ENCODE measurements at regions not wholly inside any gene's neighbourhood (a gene's known extent, or its start where the extent isn't known, plus 50 kb on each side); places are given as distances from the start of the nearest gene placed in this dataset.

GRCh38 chr14:97025722-97026121 is 228.5 kb downstream of the VRK1 start:
- H3K4me1 ChIP-seq (ENCODE audit: control insufficient read depth in 1 of 2, insufficient read depth in 2 of 2, low read depth in 1 of 2, low read length in 1 of 2), result no peaks in the 10 kb centered on the region; a peak in 1 of 4 replicates
- H2AFZ ChIP-seq (ENCODE audit: low read depth), result no peak overlapping the region
- H3K27ac ChIP-seq (ENCODE audit: low read depth in 2 of 2, low read length in 1 of 2), result no peak overlapping the region
- H3K36me3 ChIP-seq (replicated peaks in 1 of 2; ENCODE audit: control insufficient read depth in 1 of 2, insufficient read depth in 2 of 2, low read length in 1 of 2), result no peaks in the 10 kb centered on the region
- ChIA-PET POLR2A (no interaction called here), CTCF (no interaction called here)
- H3K9me2 ChIP-seq, result no peaks in the 10 kb centered on the region
- no peaks in the 10 kb centered on the region for H3K27me3 ChIP-seq (ENCODE audit: insufficient read depth)
- H3F3A ChIP-seq (replicated peaks; ENCODE audit: insufficient read depth), result no peaks in the 10 kb centered on the region
- H3K79me2 ChIP-seq (ENCODE audit: insufficient read depth), result no peaks in the 10 kb centered on the region
- no peaks in the 10 kb centered on the region for H4K20me1 ChIP-seq (ENCODE audit: insufficient read depth)
- no peaks in the 10 kb centered on the region for H3K9me3 ChIP-seq
- no peak overlapping the region for H3K9ac ChIP-seq
- no peak for TF ChIP-seq SIN3A (IDR thresholded peaks at IDR 0.05; ENCODE audit: borderline replicate concordance, low read depth, low read length)
- no peak for TF ChIP-seq REST (IDR thresholded peaks at IDR 0.05; ENCODE audit: low read depth, low read length)
- TF ChIP-seq, protein P1, sequence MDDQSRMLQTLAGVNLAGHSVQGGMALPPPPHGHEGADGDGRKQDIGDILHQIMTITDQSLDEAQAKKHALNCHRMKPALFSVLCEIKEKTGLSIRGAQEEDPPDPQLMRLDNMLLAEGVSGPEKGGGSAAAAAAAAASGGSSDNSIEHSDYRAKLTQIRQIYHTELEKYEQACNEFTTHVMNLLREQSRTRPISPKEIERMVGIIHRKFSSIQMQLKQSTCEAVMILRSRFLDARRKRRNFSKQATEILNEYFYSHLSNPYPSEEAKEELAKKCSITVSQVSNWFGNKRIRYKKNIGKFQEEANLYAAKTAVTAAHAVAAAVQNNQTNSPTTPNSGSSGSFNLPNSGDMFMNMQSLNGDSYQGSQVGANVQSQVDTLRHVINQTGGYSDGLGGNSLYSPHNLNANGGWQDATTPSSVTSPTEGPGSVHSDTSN (IDR thresholded peaks at IDR 0.05), result no peak
- TF ChIP-seq FOXJ3 (CRISPR knock-in tag; IDR thresholded peaks at IDR 0.05), result no peak
- TF ChIP-seq, protein P2, sequence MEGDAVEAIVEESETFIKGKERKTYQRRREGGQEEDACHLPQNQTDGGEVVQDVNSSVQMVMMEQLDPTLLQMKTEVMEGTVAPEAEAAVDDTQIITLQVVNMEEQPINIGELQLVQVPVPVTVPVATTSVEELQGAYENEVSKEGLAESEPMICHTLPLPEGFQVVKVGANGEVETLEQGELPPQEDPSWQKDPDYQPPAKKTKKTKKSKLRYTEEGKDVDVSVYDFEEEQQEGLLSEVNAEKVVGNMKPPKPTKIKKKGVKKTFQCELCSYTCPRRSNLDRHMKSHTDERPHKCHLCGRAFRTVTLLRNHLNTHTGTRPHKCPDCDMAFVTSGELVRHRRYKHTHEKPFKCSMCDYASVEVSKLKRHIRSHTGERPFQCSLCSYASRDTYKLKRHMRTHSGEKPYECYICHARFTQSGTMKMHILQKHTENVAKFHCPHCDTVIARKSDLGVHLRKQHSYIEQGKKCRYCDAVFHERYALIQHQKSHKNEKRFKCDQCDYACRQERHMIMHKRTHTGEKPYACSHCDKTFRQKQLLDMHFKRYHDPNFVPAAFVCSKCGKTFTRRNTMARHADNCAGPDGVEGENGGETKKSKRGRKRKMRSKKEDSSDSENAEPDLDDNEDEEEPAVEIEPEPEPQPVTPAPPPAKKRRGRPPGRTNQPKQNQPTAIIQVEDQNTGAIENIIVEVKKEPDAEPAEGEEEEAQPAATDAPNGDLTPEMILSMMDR (IDR thresholded peaks at IDR 0.05), result no peak
- no peak for TF ChIP-seq NRF1 (IDR thresholded peaks at IDR 0.05; ENCODE audit: low read depth, low read length)
- TF ChIP-seq GABPA (IDR thresholded peaks at IDR 0.05; ENCODE audit: low read depth), result no peak
- TF ChIP-seq, protein P3, sequence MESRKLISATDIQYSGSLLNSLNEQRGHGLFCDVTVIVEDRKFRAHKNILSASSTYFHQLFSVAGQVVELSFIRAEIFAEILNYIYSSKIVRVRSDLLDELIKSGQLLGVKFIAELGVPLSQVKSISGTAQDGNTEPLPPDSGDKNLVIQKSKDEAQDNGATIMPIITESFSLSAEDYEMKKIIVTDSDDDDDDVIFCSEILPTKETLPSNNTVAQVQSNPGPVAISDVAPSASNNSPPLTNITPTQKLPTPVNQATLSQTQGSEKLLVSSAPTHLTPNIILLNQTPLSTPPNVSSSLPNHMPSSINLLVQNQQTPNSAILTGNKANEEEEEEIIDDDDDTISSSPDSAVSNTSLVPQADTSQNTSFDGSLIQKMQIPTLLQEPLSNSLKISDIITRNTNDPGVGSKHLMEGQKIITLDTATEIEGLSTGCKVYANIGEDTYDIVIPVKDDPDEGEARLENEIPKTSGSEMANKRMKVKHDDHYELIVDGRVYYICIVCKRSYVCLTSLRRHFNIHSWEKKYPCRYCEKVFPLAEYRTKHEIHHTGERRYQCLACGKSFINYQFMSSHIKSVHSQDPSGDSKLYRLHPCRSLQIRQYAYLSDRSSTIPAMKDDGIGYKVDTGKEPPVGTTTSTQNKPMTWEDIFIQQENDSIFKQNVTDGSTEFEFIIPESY (IDR thresholded peaks at IDR 0.05; ENCODE audit: borderline replicate concordance, low read depth), result no peak
- no peak for DNase-seq
- H3K4me3 ChIP-seq (ENCODE audit: low read depth in 2 of 2, low read length in 1 of 2), result no peak overlapping the region
- WGBS (ENCODE audit: low lambda C conversion rate), result 70% methylated on average over 16 of the region's 16 CpGs
- no peak overlapping the region for H3K4me2 ChIP-seq

All from SK-N-SH (cell line).